MG63 (cell line): ENCODE measurements at regions not wholly inside any gene's neighbourhood (a gene's known extent, or its start where the extent isn't known, plus 50 kb on each side); places are given as distances from the start of the nearest gene placed in this dataset.
"Not testable (repeated sequence)": the region's sequence is repeated elsewhere in the genome, so short reads cannot be mapped to it uniquely, and the experiment has no call there.

Source experiments
- DNase-seq: peaks from one replicate; pipeline ENCODE4 v3.0.0-alpha.2; 2020
- H3K27me3 ChIP-seq: fragments of 250-450 bp; sonication (Bioruptor Pico); 2 replicates; pipeline ENCODE4 v1.5.1; 2020; ENCODE audit warnings: mild to moderate bottlenecking, moderate library complexity
- H3K36me3 ChIP-seq: fragments of 250-450 bp; sonication (Bioruptor Pico); 2 replicates; pipeline ENCODE4 v1.5.1; 2020; ENCODE audit warnings: mild to moderate bottlenecking, moderate library complexity
- H3K4me3 ChIP-seq: fragments of 250-450 bp; sonication (Bioruptor Pico); 2 replicates; pipeline ENCODE4 v1.5.1; 2020; ENCODE audit warnings: mild to moderate bottlenecking, moderate library complexity
- H3K9me3 ChIP-seq: fragments of 250-450 bp; sonication (Bioruptor Pico); 2 replicates; pipeline ENCODE4 v1.5.1; 2020; ENCODE audit warnings: mild to moderate bottlenecking, moderate library complexity

DNA sequence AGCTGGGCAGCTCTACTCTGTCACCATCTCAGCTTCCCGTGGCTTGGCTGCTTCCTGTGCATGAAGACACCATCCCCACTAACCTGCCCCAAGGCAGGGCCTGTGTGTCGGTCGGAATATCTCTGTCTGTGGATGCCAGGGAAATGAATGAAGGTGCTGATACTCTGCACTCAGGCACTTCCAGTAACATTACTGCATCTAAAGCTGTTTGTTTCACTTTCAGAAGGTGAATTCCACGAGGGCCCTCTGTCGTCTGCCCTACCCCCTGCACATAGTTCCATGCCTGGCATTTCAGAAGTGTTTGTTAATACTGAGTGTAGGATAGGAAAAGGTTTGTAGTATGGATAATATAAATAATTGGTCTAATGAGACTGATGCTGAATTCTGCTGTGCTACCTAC is 114.7 kb upstream of the GMDS start:
- no peak for DNase-seq

DNA sequence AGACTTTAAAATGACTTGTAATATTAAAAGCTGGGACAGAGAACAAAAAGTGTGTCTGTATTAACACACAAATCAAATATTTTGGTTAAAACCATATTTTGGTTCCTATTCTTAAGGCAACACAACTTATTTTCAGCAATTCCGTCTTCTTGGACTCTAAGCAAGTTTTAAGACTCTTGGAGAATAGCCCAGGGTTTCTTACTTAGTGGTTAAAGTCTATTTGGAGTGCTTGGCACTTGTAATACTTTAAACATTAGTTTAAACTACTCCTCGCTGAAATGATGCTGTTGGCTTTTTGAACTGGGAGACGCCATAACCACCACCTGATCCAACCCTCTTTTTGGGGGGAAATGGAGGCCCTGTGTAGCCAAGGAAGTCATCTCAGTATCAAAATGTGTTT is 109.7 kb upstream of the GMDS start:
- DNase-seq: no peak
- no peak overlapping the region for H3K4me3 ChIP-seq
- H3K36me3 ChIP-seq: no peaks in the 10 kb centered on the region
- H3K27me3 ChIP-seq: no peaks in the 10 kb centered on the region
- H3K9me3 ChIP-seq: no peaks in the 10 kb centered on the region

More for the DNA sequence above, 114.7 kb upstream of the GMDS start:
- Histone ChIP-seq H3K27me3 (no peaks in the 10 kb centered on the region), H3K4me3 (no peak overlapping the region), H3K36me3 (no peaks in the 10 kb centered on the region), H3K9me3 (no peaks in the 10 kb centered on the region)

DNA sequence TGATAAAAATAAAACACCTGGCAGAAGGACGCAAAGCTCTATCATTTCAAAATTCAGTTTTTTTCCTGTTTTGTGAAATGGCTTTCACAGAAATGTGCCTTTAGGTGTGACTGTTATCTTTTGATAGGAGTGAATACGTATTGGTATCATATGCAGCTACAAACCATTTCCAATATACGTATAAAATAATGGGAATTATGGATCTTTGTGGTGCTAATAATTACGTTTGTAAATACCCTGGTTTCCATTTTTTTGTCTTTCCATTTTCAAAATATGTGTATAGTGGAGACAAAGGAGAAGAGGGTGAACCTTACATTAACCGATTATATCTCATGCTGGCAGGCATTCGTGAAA is 108.7 kb upstream of the GMDS start:
- no peaks in the 10 kb centered on the region for H3K9me3 ChIP-seq
- H3K27me3 ChIP-seq: no peaks in the 10 kb centered on the region
- H3K36me3 ChIP-seq: no peaks in the 10 kb centered on the region
- no peak overlapping the region for H3K4me3 ChIP-seq
- DNase-seq: no peak

DNA sequence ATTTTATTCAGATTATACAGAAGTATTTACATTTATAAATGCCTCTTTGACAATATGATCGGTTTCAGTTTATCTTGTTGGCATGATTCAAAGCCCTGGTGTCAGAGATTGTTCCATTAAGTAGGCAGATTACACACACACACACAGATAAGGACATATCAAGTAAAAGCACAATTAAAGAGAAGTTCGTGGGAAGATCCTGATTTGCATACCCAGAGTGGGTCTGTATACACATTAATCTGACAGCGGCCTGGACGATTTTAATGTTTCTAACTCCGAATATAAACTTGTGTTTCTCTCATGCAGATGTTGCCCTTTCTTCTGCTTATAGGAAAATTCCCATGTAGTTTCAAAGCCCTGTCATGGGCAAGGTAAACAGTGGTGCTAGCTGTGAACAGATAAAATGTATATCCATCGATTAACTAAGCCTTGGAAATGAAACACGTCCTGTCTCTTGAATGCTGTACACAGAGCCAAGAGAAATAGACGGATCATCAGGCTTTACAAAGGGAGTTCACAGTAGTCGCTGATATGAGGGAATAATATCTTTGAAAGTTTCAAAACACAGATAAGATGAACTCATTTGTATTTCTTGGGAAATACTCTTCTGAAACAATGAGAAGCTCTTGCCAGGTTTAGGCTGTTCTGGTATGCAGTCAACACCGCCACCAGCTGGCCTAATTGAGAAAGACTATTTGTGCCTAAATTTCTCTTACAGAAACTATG is 108.2 kb upstream of the GMDS start:
- H3K9me3 ChIP-seq: no peaks in the 10 kb centered on the region
- no peaks in the 10 kb centered on the region for H3K27me3 ChIP-seq
- H3K4me3 ChIP-seq: no peak overlapping the region
- peak; percentile 42 for DNase-seq
- H3K36me3 ChIP-seq: no peaks in the 10 kb centered on the region

DNA sequence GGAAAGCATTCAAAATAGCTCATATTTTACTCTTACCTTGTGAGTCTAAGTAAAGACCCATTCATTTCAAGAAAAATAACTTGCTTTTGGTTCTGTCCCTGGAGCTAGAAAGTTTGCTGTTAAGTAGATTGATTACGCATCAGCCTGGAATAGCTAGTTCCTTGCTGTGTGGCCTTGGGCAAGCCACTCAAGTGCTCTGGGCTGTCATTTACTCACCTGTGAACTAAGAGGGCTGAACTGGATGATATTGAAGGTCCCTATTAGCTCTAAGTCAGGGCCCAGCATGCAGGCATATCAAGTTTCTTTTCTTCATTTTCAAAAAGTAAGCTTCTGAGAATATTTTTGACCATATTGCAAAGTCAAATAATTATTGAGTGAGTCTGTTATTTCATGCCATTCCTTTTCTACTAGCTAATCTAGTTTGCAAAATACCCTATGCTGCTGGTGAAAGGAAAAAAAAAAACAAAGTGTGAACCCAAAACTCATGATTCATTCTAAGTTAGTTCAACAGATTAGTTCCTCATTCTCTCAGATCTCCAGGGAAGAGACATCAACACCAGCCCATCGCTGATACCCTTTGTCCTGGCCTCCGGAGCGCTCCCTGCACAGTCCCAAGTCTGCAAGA is 106.5 kb upstream of the GMDS start:
- no peaks in the 10 kb centered on the region for H3K27me3 ChIP-seq
- H3K4me3 ChIP-seq: no peak overlapping the region
- H3K9me3 ChIP-seq: no peaks in the 10 kb centered on the region
- DNase-seq: no peak
- H3K36me3 ChIP-seq: no peaks in the 10 kb centered on the region

DNA sequence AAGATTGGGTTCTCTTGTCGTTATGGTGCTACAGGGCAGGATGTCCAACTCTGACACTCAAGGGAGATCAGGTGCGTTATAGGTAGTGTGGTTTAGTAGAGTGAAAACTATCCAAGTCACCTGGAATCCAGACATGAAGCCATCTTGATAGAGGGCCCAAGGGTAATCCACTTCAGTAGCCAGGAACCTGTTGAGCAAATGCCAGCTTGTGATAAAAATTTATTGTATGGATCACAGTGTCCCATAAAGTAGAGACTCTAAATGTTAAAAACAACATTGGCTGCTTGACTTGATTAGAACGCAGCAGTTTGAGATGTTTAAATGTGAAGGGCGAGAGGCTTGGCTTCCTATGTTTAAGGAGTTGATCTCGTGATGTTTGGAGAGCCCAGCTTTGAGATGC is 105.7 kb upstream of the GMDS start:
- no peak overlapping the region for H3K4me3 ChIP-seq
- no peaks in the 10 kb centered on the region for H3K27me3 ChIP-seq
- H3K36me3 ChIP-seq: no peaks in the 10 kb centered on the region
- DNase-seq: no peak
- no peaks in the 10 kb centered on the region for H3K9me3 ChIP-seq

DNA sequence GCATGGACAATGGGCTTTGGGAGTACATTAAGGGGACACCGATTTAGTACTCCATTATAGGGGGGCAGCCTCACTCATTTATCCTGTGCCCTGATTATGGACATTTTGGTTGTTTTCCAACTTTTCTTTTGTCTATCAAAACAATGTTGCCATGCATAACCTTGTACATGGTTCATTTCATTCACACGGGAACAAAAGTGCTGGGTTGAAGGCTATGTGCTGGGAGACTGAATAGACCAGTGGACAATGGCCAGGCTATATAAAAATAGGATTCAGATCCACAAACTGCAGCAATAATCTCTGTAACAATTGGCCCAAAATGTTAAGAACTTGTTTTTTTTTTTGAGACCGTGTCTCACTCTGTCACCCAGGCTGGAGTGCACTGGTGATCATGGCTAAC is 100.7 kb upstream of the GMDS start:
- no peaks in the 10 kb centered on the region for H3K9me3 ChIP-seq
- no peaks in the 10 kb centered on the region for H3K27me3 ChIP-seq
- DNase-seq: no peak
- H3K4me3 ChIP-seq: no peak overlapping the region
- H3K36me3 ChIP-seq: no peaks in the 10 kb centered on the region

DNA sequence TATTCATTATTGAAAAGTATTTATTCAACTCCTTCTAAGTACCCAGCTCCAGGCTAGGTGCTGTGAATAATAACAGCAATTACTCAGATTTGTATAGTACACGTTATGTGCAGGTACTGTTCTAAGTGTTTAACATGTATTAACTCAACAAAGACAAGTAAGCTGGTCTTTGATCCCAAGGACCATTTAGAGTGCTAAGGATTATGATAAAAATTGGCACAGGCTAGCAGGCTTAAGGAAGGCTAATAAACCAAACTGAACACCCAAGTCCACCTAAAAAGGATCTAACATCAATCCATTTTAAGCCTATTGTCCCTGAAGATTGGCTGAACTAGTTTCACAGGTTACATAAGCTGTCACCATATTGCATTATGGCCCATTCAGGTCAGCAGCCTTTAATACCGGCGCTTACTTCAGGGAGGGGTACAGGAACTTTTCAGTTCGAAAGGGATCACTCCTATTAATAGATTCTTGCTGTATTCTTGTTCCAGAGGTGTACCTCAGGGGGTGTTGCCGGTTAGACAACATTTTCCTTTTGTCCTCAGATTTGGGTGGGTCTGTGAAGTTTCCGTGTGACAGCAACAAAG is 99.0 kb upstream of the GMDS start:
- Histone ChIP-seq H3K4me3 (no peak overlapping the region), H3K9me3 (no peaks in the 10 kb centered on the region), H3K36me3 (no peaks in the 10 kb centered on the region), H3K27me3 (no peaks in the 10 kb centered on the region)
- DNase-seq: no peak

DNA sequence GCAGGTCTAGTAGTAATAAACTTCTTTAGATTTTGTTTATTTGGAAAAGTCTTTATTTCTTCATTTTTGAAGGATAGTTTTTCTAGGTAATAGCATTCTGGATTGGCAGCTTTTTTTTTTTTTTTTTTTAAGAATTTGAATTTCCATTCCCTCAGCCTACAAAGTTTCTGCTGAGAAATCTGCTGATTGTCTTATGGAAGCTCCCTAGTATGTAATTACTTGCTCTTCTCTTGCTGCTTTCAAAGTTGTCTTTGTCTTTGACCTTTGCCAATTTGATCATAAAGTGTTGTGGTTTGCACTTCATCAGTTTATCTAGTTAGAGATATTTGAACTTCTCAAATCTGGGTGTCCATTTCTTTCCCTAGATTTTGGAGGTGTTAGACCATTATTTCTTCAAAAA is 82.2 kb upstream of the GMDS start:
- H3K4me3 ChIP-seq: no peak overlapping the region
- H3K9me3 ChIP-seq: peaks cover 3% of the 10 kb centered on the region; the same call in 1 of the 2 replicates
- H3K27me3 ChIP-seq: no peaks in the 10 kb centered on the region
- no peaks in the 10 kb centered on the region for H3K36me3 ChIP-seq
- no peak for DNase-seq

DNA sequence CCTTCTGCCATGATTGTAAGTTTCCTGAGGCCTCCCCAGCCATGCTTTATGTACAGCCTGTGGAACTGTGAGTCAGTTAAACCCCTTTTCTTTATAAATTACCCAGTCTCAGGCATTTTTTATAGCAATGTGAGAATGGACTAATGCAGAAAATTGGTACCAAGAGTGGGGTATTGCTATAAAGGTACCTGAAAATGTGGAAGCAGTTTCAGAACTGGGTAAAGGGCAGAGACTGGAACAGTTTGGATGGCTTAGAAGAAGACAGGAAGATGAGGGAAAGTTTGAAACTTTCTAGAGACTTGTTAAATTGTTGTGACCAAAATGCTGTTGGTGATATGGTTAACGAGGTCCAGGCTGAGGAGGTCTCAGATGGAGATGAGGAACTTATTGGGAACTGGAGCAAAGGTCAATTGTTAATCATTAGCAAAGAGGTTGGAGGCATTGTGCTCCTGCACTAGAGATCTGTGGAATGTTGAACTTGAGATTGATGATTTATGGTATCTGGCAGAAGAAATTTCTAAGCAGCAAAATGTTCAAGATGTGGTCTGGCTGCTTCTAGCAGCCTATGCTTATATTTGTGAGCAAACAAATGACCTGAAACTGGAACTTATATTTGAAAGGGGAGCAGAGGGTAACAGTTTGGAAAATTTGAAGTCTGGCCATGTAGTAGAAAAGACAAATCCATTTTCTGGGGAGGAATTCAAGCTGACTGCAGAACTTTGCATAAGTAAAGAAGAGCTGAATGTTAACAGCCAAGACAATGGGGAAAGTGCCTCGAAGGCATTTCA is 79.0 kb upstream of the GMDS start:
- no peak for DNase-seq
- H3K27me3 ChIP-seq: no peaks in the 10 kb centered on the region
- H3K9me3 ChIP-seq: peaks cover 3% of the 10 kb centered on the region; the same call in 1 of the 2 replicates
- H3K4me3 ChIP-seq: no peak overlapping the region
- no peaks in the 10 kb centered on the region for H3K36me3 ChIP-seq

DNA sequence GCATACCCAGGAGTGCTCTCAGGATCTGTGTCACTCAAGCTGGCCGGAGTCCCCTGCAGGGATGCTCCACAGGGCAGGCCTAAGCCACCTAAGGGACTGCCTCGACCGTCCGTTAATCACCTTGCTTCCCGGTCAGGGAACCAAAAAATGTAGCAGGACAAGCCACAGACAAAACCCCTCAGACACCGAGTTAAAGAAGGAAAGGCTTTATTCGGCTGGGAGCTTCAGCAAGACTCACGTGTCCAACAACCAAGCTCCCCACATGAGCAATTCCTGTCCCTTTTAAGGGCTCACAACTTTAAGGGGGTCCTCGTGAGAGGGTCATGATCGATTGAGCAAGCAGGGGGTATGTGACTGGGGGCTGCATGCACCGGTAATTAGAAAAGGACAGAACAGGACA is 72.1 kb upstream of the GMDS start:
- not testable (repeated sequence) for H3K27me3 ChIP-seq, H3K4me3 ChIP-seq, H3K36me3 ChIP-seq, DNase-seq, H3K9me3 ChIP-seq

DNA sequence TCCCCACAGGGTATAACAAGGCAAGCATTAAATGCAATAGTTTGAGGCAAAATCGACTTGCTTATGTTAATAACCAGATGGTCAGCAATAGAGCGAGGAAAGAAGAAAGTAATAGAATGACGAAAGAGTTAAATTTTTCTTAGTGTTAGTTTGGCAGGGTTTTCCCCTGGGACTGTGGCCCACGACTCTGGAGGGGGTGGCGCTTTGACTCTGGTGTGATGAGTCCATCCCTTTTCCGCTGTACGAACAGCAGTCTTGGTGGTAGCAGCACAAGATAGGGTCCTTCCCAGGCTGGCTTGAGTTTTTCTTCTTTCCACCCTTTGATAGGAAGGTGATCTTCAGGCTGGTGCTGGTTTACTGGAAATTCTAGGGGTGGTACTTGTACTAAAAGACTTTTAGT is 69.2 kb upstream of the GMDS start:
- Histone ChIP-seq H3K4me3 (no peak overlapping the region), H3K9me3 (no peaks in the 10 kb centered on the region), H3K36me3 (no peaks in the 10 kb centered on the region), H3K27me3 (no peaks in the 10 kb centered on the region)
- no peak for DNase-seq

DNA sequence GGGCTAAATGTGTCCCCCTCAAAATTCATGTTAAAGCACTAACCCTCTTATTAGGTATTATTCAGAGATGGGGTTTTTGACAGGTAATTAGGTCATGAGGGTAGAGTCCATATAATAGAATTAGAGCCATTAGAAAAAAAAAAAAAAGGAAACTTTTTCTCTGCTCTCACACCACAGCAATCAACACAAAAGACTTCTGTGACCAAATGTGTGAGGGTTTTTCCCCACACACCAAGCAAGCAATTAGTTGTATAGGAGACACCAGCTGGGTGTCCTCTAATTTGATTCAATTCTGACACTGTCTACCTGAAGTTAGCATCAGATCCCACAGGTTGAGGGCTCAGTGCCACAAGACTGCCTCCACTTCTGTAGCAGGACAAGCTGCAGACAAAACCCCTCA is 64.6 kb upstream of the GMDS start:
- no peaks in the 10 kb centered on the region for H3K36me3 ChIP-seq
- DNase-seq: no peak
- no peaks in the 10 kb centered on the region for H3K9me3 ChIP-seq
- H3K4me3 ChIP-seq: no peak overlapping the region
- no peaks in the 10 kb centered on the region for H3K27me3 ChIP-seq

DNA sequence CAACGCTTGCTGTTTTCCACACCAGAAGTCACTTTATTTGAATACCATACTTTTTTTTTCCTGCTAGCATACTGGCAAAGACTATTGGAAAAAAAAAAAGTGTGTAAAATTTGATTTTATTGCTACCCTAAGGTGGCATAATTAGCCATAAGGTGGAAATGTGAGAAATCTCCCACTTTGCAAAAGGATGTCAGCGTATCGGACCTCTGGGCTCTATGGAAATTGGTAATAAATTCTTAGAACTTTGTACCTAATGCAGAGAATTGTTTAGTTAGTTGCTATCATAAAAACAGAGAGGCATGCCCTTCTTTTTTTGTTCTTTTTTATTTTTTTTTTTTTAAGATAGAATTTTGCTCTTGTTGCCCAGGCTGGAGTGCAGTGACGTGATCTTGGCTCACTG is 63.7 kb upstream of the GMDS start:
- no peak for DNase-seq
- H3K27me3 ChIP-seq: no peaks in the 10 kb centered on the region
- no peak overlapping the region for H3K4me3 ChIP-seq
- no peaks in the 10 kb centered on the region for H3K36me3 ChIP-seq
- H3K9me3 ChIP-seq: no peaks in the 10 kb centered on the region

DNA sequence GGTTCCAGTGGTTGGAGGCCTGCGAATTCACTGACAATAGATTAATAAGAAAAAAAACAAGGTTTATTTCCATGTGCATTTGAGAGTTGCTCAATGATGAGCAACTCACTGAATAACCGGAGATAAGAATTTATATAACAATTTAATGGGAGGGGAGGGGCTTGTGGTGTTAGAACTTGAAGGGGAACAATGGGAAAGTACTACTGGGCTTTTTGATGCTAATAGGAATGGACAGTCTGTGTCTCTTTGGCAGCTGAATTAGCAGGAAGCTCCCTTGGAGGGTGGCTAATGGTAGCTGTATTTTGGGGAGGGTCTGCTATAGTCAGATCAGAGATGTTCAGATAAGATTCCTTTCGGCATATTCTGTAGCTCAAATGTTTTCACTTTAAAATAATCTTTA is 62.4 kb upstream of the GMDS start:
- Histone ChIP-seq H3K4me3 (no peak overlapping the region), H3K9me3 (no peaks in the 10 kb centered on the region), H3K27me3 (no peaks in the 10 kb centered on the region), H3K36me3 (no peaks in the 10 kb centered on the region)
- no peak for DNase-seq

DNA sequence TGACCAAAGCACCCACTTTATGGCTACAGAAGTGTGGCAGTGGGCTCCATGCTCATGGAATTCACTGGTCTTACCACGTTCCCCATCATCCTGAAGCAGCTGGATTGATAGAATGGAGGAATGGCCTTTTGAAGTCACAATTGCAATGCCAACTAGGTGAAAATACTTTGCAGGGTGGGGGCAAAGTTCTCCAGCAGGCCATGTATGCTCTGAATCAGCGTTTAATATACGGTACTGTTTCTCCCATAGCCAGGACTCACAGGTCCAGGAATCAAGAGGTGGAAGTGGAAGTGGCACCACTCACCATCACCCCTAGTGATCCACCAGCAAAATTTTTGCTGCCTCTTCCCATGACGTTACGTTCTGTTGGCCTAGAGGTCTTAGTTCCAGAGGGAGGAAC is 60.5 kb upstream of the GMDS start:
- no peak for DNase-seq

DNA sequence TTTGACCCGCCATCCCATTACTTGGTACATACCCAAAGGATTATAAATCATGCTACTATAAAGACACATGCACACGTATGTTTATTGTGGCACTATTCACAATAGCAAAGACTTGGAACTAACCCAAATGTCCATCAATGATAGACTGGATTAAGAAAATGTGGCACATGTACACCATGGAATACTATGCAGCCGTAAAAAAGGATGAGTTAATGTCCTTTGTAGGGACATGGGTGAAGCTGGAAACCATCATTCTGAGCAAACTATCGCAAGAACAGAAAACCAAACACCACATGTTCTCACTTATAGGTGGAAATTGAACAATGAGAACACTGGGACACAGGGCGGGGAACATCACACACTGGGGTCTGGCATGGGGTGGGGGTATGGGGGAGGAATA is 57.1 kb upstream of the GMDS start:
- not testable (repeated sequence) for H3K4me3 ChIP-seq, H3K9me3 ChIP-seq, DNase-seq, H3K27me3 ChIP-seq, H3K36me3 ChIP-seq

More for the DNA sequence above, 60.5 kb upstream of the GMDS start:
- Histone ChIP-seq H3K27me3 (no peaks in the 10 kb centered on the region), H3K36me3 (no peaks in the 10 kb centered on the region), H3K4me3 (no peak overlapping the region), H3K9me3 (no peaks in the 10 kb centered on the region)
